Vagina (tissue), 2 donors: ENCODE measurements at regions not wholly inside any gene's neighbourhood (a gene's known extent, or its start where the extent isn't known, plus 50 kb on each side); places are given as distances from the start of the nearest gene placed in this dataset.

Experiments used
- CTCF ChIP-seq, 3 experiments: fragments of 450-650 bp in 2 of 3; fragments of 200-600 bp in 1 of 3; sonication (generic) in 1 of 3; IDR thresholded peaks; one replicate each; pipeline ENCODE4 v1.5.1; 2017 to 2019; ENCODE audit warnings: antibody characterized with exemption in 3 of 3, mild to moderate bottlenecking in 2 of 3, moderate library complexity in 2 of 3
- POLR2A ChIP-seq, 2 donors: fragments of 450-650 bp; IDR thresholded peaks; one replicate each; pipeline ENCODE4 v1.6.1; 2017; ENCODE audit warnings: antibody characterized with exemption in 2 of 2, mild to moderate bottlenecking in 2 of 2, moderate library complexity in 2 of 2
- POLR2AphosphoS5 ChIP-seq, 2 donors: sonication (generic); formaldehyde crosslinking; IDR thresholded peaks; one replicate each; pipeline ENCODE4 v1.9.0; 2017; ENCODE audit warnings: antibody characterized with exemption in 2 of 2, mild to moderate bottlenecking in 2 of 2, low read depth in 1 of 2; ENCODE audit not compliant: insufficient read depth in 1 of 2

- TF ChIP-seq CTCF (IDR thresholded peaks at IDR 0.05) (no peak), POLR2A (IDR thresholded peaks at IDR 0.05) (no peak), POLR2AphosphoS5 (IDR thresholded peaks at IDR 0.05; ENCODE audit: insufficient read depth in 1 of 2, low read depth in 1 of 2) (no peak)
Observed at GRCh38 chr2:66255136-66255535, 179.8 kb upstream of the MEIS1 start.
